Lung (tissue), 11 donors: ENCODE measurements at regions not wholly inside any gene's neighbourhood (a gene's known extent, or its start where the extent isn't known, plus 50 kb on each side); places are given as distances from the start of the nearest gene placed in this dataset.

Experiments
- ATAC-seq: fragments of 200-7000 bp; cut with Tn5 transposase; one replicate; pipeline ENCODE4 v1.9.1; 2020; ENCODE audit warnings: moderate number of reproducible peaks; ENCODE audit not compliant: insufficient read depth, low FRiP score
- DNase-seq, 3 donors: peaks; one replicate each; pipeline ENCODE4 v3.0.0-alpha.2; 2013 to 2017
- H3K27ac ChIP-seq, 2 donors: one replicate each; pipeline ENCODE4 v1.5.1; 2013; ENCODE audit warnings: mild to moderate bottlenecking in 2 of 2, moderate library complexity in 2 of 2, control low read depth in 1 of 2, inconsistent platforms in 1 of 2, low read depth in 1 of 2, low read length in 1 of 2
- H3K27me3 ChIP-seq, 3 donors: one replicate each; pipeline ENCODE4 v1.5.1; 2013; ENCODE audit warnings: low read length in 2 of 3; ENCODE audit not compliant: control insufficient read depth in 3 of 3, insufficient read depth in 3 of 3
- H3K36me3 ChIP-seq, 4 donors: one replicate each; pipeline ENCODE4 v1.5.1; 2013; ENCODE audit warnings: low read length in 4 of 4, mild to moderate bottlenecking in 1 of 4, moderate library complexity in 1 of 4; ENCODE audit not compliant: control insufficient read depth in 4 of 4, insufficient read depth in 4 of 4
- H3K4me1 ChIP-seq, 5 donors: one replicate each; pipeline ENCODE4 v1.5.1; 2013; ENCODE audit warnings: low read length in 5 of 5, mild to moderate bottlenecking in 2 of 5, moderate library complexity in 1 of 5; ENCODE audit not compliant: control insufficient read depth in 5 of 5, insufficient read depth in 5 of 5
- H3K4me3 ChIP-seq: one replicate; pipeline ENCODE4 v1.5.1; 2013; ENCODE audit warnings: mild to moderate bottlenecking, control low read depth, moderate library complexity
- H3K9ac ChIP-seq, 2 donors: one replicate each; pipeline ENCODE4 v1.5.1; 2013; ENCODE audit warnings: low read length in 2 of 2, control low read depth in 1 of 2; ENCODE audit not compliant: insufficient read depth in 1 of 2
- H3K9me3 ChIP-seq, 4 donors: one replicate each; pipeline ENCODE4 v1.5.1; 2013; ENCODE audit warnings: low read length in 3 of 4, mild to moderate bottlenecking in 1 of 4, moderate library complexity in 1 of 4; ENCODE audit not compliant: control insufficient read depth in 4 of 4, insufficient read depth in 3 of 4
- CTCF ChIP-seq: IDR thresholded peaks from 2 replicates; pipeline ENCODE4 v1.5.1; 2012; ENCODE audit warnings: mild to moderate bottlenecking; ENCODE audit errors: control extremely low read depth, extremely low read depth
- WGBS, 2 donors: extraction: QIAGEN DNeasy Blood & Tissue Kit; methylation state at CpG; one replicate each; pipeline ENCODE4 v1.1.7; 2013; 5-methylcytosine and 5-hydroxymethylcytosine counted together
- donor health status: control.
- donor health status: control.
- donor health status: Bipolar disorder and iron deficiency.
- donor health status: healthy.
- donor health status: DM: yes; HTN: yes; CAD: no.

- TF ChIP-seq CTCF: no peak
- Histone ChIP-seq H3K36me3 (no peaks in the 10 kb centered on the region), H3K9me3 (no peaks in the 10 kb centered on the region), H3K27me3 (peaks cover 0 to 3% (median 0%) of the 10 kb centered on the region in 3 donors), H3K27ac (no peak overlapping the region), H3K9ac (no peak overlapping the region), H3K4me1 (no peaks in the 10 kb centered on the region), H3K4me3 (no peak overlapping the region)
- no peak for ATAC-seq
- 70 to 79% methylated on average over 1 of the region's 1 CpG for WGBS, 2 donors
- peak in 2 of 3 donors; percentile 4 to 16 for DNase-seq
Observed at GRCh38 chrX:56114437-56114787, 117.7 kb upstream of the KLF8 start.

- no peaks in the 10 kb centered on the region for H3K36me3 ChIP-seq
- H3K27me3 ChIP-seq: peaks cover 0 to 3% (median 0%) of the 10 kb centered on the region in 3 donors
- DNase-seq: no peak
- no peaks in the 10 kb centered on the region for H3K4me1 ChIP-seq
- TF ChIP-seq CTCF: no peak
- no peak overlapping the region for H3K4me3 ChIP-seq
- H3K9me3 ChIP-seq: no peaks in the 10 kb centered on the region
- no peak overlapping the region for H3K27ac ChIP-seq
- H3K9ac ChIP-seq: no peak overlapping the region
- 52 to 71% methylated on average over 1 of the region's 1 CpG for WGBS, 2 donors
- ATAC-seq: no peak
Observed at GRCh38 chrX:56120242-56120641, 111.9 kb upstream of the KLF8 start.

- no peak overlapping the region for H3K9ac ChIP-seq
- WGBS, 2 donors: 31 to 56% methylated on average over 1 of the region's 1 CpG
- H3K27me3 ChIP-seq: no peaks in the 10 kb centered on the region
Observed at GRCh38 chrX:56125946-56126345, 106.2 kb upstream of the KLF8 start.

More at GRCh38 chrX:56125946-56126345, 106.2 kb upstream of the KLF8 start:
- no peaks in the 10 kb centered on the region for H3K4me1 ChIP-seq
- TF ChIP-seq CTCF: no peak
- H3K36me3 ChIP-seq: no peaks in the 10 kb centered on the region
- peaks cover 0 to 5% (median 0%) of the 10 kb centered on the region in 4 donors for H3K9me3 ChIP-seq
- DNase-seq (no peak), ATAC-seq (no peak)
- no peak overlapping the region for H3K4me3 ChIP-seq
- no peak overlapping the region for H3K27ac ChIP-seq
